ENCODE measurements at regions not wholly inside any gene's neighbourhood (a gene's known extent, or its start where the extent isn't known, plus 50 kb on each side); places are given as distances from the start of the nearest gene placed in this dataset.

DNA sequence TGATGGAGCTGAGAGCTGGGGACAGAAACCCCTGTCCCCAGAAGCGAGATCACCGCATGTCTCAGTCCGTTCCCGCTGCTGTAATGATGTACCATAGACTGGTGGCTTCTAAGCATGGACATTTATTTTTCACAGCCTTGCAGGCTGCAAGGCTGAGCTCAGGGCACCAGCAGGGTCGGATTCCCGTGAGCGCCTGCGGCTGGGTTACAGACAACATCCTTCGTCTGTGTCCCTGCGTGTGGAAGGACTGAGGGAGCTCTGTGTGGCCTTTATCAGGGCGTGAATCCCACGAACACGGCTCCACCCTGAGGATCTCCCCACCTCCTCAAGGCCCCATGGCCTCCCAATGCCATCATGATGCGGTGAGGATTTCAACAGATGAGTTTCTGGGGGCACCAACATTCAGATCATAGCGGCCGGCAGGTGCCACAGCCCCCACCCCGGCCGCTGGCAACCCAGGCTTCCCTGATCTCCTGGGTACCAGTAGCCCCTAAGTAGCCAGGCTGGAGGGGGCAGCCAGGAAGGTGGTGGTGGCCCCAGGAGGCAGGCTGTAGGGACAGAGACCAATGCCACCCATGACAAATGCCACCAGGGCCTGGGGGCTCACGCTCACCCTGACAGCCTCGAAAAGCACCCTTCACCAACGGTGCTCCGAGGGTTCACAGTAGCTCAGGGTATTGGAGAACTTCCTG lies 104.4 kb downstream of the CRYAA start:
- Histone ChIP-seq H4K20me1 (replicated peaks in 1 of 2; ENCODE audit: control insufficient read depth in 1 of 2, insufficient read depth in 2 of 2, low read length in 2 of 2) (no peaks in the 10 kb centered on the region), H2BK12ac (ENCODE audit: low read depth, low read length) (no peak overlapping the region), H3K9me3 (ENCODE audit: insufficient read depth in 2 of 2, low read depth in 1 of 2, low read length in 1 of 2) (no peaks in the 10 kb centered on the region), H3K14ac (ENCODE audit: insufficient read length) (no peak overlapping the region), H3K23ac (ENCODE audit: insufficient read length) (no peak overlapping the region), H3K27me3 (replicated peaks in 1 of 4; ENCODE audit: control insufficient read depth in 3 of 4, extremely low read depth in 1 of 4, insufficient read depth in 3 of 4, low read length in 3 of 4) (no peaks in the 10 kb centered on the region), H3K56ac (replicated peaks; ENCODE audit: insufficient read length, low read depth, low read length) (no peak overlapping the region), H3K4me2 (ENCODE audit: insufficient read depth in 1 of 2, low read depth in 2 of 2, low read length in 2 of 2) (no peak overlapping the region), H4K91ac (replicated peaks; ENCODE audit: insufficient read length, low read length) (no peak overlapping the region), H3K18ac (ENCODE audit: extremely low read depth, low read length) (no peak overlapping the region), H3K9ac (replicated peaks in 1 of 4; ENCODE audit: extremely low read depth in 1 of 4, low read depth in 3 of 4, low read length in 3 of 4) (no peak overlapping the region), H4K5ac (ENCODE audit: insufficient read length, low read depth, low read length) (no peak overlapping the region), H2BK20ac (ENCODE audit: low read length) (no peak overlapping the region), H2AFZ (ENCODE audit: low read length) (no peak overlapping the region), H2BK120ac (replicated peaks; ENCODE audit: low read depth, low read length) (no peak overlapping the region), H3K79me1 (ENCODE audit: low read depth, low read length) (no peaks in the 10 kb centered on the region), H2AK5ac (ENCODE audit: low read depth, low read length) (no peak overlapping the region), H3K4me1 (replicated peaks in 1 of 4; ENCODE audit: control insufficient read depth in 3 of 4, insufficient read depth in 4 of 4, low read length in 3 of 4) (peaks cover 0 to 12% (median 8%) of the 10 kb centered on the region in 4 experiments; a peak in 6 of 7 replicates), H3K4ac (replicated peaks; ENCODE audit: insufficient read length, low read depth, low read length) (no peak overlapping the region), H2BK5ac (ENCODE audit: low read depth, low read length) (no peak overlapping the region), H3K27ac (ENCODE audit: low read depth, low read length) (no peak overlapping the region), H3K79me2 (ENCODE audit: control insufficient read depth in 1 of 2, insufficient read depth in 2 of 2, low read length in 2 of 2) (no peaks in the 10 kb centered on the region), H4K8ac (ENCODE audit: extremely low read depth, insufficient read depth, low read length) (peak overlapping the region; percentile 12; the same call in 1 of the 2 replicates), H3K4me3 (ENCODE audit: extremely low read depth in 1 of 4, insufficient read depth in 2 of 4, low read depth in 3 of 4, low read length in 4 of 4) (no peak overlapping the region), H2BK15ac (ENCODE audit: low read length) (no peak overlapping the region), H3K23me2 (ENCODE audit: low read depth, low read length) (no peaks in the 10 kb centered on the region), H3K36me3 (ENCODE audit: control insufficient read depth in 2 of 4, insufficient read depth in 4 of 4, low read length in 3 of 4) (no peaks in the 10 kb centered on the region)
- FAIRE-seq (no peak), DNase-seq (ENCODE audit: low read depth in 1 of 2, low spot score in 2 of 2) (no peak)
- WGBS, 2 experiments (ENCODE audit: extremely low coverage in 1 of 2, insufficient coverage in 1 of 2, insufficient read length in 1 of 2, insufficient replicate concordance in 2 of 2, low coverage in 1 of 2, low lambda C conversion rate in 2 of 2, missing lambda C conversion rate in 1 of 2): 94% methylated on average over 22 of the region's 22 CpGs; no CpG with 5 or more reads in 1 of the 2 experiments
- TF ChIP-seq BACH1 (IDR thresholded peaks at IDR 0.05; ENCODE audit: low read length) (no peak), FOSL1 (IDR thresholded peaks at IDR 0.05; ENCODE audit: insufficient read depth, low read depth, low read length) (no peak), MAFK (IDR thresholded peaks at IDR 0.05; ENCODE audit: low read depth, low read length) (no peak), POLR2AphosphoS5 (IDR thresholded peaks at IDR 0.05; ENCODE audit: low read depth, low read length) (no peak), SP1 (IDR thresholded peaks at IDR 0.05; ENCODE audit: low read depth, low read length) (no peak), RAD21 (IDR thresholded peaks at IDR 0.05 in 1 of 2, conservative IDR thresholded peaks at IDR 0.05 in 1 of 2; ENCODE audit: low read depth in 2 of 2, low read length in 2 of 2) (no peak), YY1 (IDR thresholded peaks at IDR 0.05; ENCODE audit: low read depth, low read length) (no peak), RXRA (IDR thresholded peaks at IDR 0.05; ENCODE audit: insufficient read depth, low read depth, low read length) (no peak), SUZ12 (IDR thresholded peaks at IDR 0.05; ENCODE audit: low read length) (no peak), RBBP5 (IDR thresholded peaks at IDR 0.05; ENCODE audit: borderline replicate concordance, low read depth, low read length) (no peak), CTBP2 (IDR thresholded peaks at IDR 0.05; ENCODE audit: borderline replicate concordance, insufficient read depth, insufficient read length, low read length) (no peak), SP4 (IDR thresholded peaks at IDR 0.05; ENCODE audit: low read length) (no peak), SIN3A (conservative IDR thresholded peaks at IDR 0.05 in 1 of 2, IDR thresholded peaks at IDR 0.05 in 1 of 2; ENCODE audit: low read depth in 1 of 2, low read length in 2 of 2) (no peak)
- ChIA-PET POLR2A (ENCODE audit: partially characterized antibody) (no interaction called here), CTCF (ENCODE audit: partially characterized antibody) (interaction anchor here (0.6 to 1.3 kb wide), 5 partner anchors 17 to 85 kb away, joined by 3 to 4 read pairs (median 3); no protein-coding TSS in a partner anchor)

Data from H1 (cell line).